ENCODE measurements at regions not wholly inside any gene's neighbourhood (a gene's known extent, or its start where the extent isn't known, plus 50 kb on each side); places are given as distances from the start of the nearest gene placed in this dataset.

DNA sequence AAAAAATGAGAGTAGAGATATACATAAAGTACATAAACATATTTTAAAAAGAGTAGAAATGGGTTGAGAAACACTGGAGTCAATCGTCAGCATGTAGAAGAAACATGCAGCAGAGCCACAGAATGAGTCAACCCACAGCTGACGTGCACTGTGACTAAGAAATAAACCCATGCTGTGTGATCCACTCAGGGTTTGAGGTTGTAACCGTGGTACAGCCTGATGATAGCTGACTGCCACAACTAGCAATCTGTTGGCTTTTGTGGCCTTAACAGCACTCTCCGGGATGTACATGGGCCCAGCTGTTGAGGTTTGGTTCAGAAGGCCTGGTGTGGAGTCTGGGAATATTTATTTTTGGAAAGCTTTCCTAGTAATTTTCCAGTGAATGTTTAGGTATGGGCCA is 554.4 kb upstream of the MEX3C start:
- CTCF ChIA-PET, result no interaction called here
- POLR2A ChIA-PET, result no interaction called here
- Mint-ChIP-seq H3K36me3 (ENCODE audit: low read depth) (no peaks in the 10 kb centered on the region), H3K27ac (no peak overlapping the region), H3K9me3 (no peaks in the 10 kb centered on the region), H3K4me3 (no peak overlapping the region), H3K4me1 (no peaks in the 10 kb centered on the region), H3K27me3 (no peaks in the 10 kb centered on the region)
- DNase-seq, result no peak

DNA sequence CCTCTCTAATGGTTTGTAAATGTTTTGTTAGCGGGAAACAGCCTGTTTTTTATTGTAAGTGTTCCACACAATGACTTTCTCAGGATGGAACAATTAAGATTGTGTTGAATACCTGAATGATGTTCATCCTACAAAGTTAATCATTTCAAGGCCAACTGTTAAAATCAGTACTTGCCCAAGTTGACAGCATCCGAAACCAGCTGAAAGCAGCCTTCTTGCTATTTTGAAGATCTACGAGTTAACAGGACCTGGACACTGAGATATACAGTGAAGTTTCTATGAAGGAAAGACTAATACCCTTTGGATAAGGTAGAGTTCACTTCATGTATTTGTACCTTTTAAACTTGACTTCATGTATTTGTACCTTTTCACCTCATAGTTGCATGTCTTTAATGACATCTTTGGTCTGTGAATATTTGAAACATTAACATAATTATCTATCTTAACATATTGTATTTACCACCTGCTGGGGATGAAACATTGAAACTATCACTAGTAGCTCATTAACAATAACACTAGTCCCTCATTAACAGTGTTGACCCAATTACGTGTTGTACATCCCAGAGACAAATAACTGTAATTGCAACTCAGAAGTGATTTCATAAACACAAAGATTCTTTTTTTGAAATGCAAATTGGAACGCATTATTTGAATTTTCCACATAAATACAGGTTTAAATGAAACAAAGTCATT is 556.0 kb upstream of the MEX3C start:
- Mint-ChIP-seq H3K4me1 (no peaks in the 10 kb centered on the region), H3K4me3 (no peak overlapping the region), H3K9me3 (no peaks in the 10 kb centered on the region), H3K27me3 (no peaks in the 10 kb centered on the region), H3K27ac (no peak overlapping the region), H3K36me3 (ENCODE audit: low read depth) (no peaks in the 10 kb centered on the region)
- no peak for DNase-seq
- CTCF ChIA-PET, result no interaction called here
- POLR2A ChIA-PET, result no interaction called here

DNA sequence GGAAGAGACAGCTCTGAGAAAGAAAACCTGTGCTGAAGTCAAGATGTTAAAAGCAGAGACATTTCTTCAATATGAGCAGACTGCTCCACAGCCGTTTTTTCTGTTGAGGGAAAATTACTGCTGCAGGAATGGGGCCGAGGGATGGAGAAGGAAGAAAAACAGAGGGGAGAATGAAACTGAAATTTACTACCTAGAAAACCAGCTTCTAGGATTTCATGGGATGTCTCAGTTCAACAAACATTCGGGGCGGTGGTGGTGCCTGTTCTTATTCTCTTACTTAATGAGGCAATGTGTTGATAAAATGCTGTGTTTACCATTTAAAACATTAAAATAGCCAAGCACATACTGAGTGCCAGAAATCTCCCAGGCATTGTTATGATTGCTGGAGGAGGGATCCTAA is 557.1 kb upstream of the MEX3C start:
- Mint-ChIP-seq H3K27me3 (no peaks in the 10 kb centered on the region), H3K4me1 (no peaks in the 10 kb centered on the region), H3K4me3 (no peak overlapping the region), H3K9me3 (no peaks in the 10 kb centered on the region), H3K27ac (no peak overlapping the region), H3K36me3 (ENCODE audit: low read depth) (no peaks in the 10 kb centered on the region)
- ChIA-PET POLR2A (no interaction called here), CTCF (no interaction called here)
- no peak for DNase-seq

DNA sequence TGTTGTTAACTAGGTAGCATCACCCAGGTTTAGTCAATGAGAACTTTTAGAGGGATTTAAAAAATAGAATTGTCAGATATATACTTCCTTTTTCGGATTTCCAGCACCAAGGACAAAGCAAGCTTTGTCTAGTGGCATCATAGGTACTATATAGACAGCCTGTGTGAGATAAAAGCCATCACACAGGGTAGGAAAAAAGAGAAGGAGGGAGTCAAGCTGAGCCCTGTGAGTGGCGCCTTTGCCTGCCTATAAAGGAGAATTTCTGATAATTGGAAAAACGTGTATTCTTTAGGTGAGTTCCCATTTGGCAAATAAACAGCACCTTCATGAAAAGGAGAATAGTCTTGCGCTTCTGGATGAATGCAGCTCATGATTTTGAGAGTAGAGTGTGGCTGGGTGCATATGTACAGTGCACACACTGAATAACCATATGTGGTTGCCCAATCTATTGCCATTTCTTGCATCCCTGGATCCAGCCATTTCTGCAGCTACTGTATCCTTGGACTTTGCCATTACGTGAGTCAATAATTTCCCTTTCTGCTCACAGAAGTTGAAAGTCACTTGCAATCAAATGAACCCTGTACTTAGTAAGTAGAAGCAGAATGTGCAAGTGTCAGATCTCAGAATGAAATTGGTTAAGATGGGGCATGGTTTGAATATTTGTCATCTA is 559.9 kb upstream of the MEX3C start:
- Mint-ChIP-seq H3K27ac (no peak overlapping the region), H3K4me3 (no peak overlapping the region), H3K36me3 (ENCODE audit: low read depth) (no peaks in the 10 kb centered on the region), H3K27me3 (no peaks in the 10 kb centered on the region), H3K9me3 (no peaks in the 10 kb centered on the region), H3K4me1 (no peaks in the 10 kb centered on the region)
- ChIA-PET CTCF (no interaction called here), POLR2A (no interaction called here)
- no peak for DNase-seq

DNA sequence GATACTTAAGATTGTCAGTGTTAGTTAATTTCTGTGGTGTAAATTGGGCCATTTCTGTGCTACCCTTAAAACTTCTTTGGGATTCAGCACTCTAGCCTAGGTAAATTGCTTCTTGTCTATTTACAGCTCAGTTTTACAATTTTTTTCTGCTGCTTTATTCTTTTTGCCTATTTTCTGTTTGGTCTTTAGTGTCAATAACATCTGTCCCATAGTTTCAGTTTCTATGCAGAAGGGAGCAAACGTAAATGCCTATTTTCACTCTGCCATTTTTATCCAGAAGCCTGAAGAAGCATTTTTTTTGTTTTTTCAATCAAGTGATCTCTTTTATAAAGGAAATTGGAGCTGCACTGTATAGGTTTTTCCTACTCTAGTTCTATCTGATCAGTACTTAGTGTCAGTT is 564.9 kb upstream of the MEX3C start:
- Mint-ChIP-seq H3K4me1 (no peaks in the 10 kb centered on the region), H3K27me3 (no peaks in the 10 kb centered on the region), H3K36me3 (ENCODE audit: low read depth) (no peaks in the 10 kb centered on the region), H3K4me3 (no peak overlapping the region), H3K9me3 (no peaks in the 10 kb centered on the region), H3K27ac (no peak overlapping the region)
- POLR2A ChIA-PET, result no interaction called here
- CTCF ChIA-PET, result no interaction called here
- DNase-seq, result no peak

DNA sequence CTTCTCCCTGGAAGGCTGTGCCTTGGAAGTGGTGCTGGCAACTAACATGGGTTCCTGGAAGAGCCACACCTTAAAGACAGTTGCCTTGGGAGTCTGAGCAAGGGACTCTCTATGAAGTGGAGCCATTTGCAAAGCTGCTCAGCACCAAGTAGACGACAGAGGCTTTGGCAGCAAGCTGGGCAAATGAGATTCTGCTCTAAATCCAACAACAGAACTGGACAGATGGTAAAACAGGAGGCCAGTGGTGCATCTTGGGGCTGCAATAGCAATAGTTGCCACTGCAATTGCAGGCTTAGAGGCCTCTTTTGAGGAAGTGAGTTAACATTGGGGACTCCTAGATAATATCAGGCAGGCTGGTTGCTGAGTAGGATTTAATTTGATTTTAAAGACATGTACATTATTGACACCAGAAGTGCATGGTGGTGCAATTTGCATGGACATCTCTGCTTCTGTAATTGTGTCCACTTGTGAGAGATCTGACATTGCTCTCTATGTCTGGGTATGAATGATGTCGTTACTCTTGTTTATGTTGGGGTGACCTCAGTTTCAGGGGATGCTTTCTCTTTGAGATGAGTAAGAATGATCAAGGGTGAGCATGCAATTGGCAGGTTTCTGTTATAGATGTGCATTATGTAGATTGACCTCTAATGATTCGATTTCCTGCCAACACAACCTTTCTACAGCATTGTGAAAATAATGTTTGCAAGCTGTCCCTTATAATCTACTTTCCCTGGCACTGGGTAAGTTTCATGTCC is 568.3 kb upstream of the MEX3C start:
- Mint-ChIP-seq H3K9me3 (no peaks in the 10 kb centered on the region), H3K4me3 (no peak overlapping the region), H3K36me3 (ENCODE audit: low read depth) (no peaks in the 10 kb centered on the region), H3K4me1 (no peaks in the 10 kb centered on the region), H3K27ac (no peak overlapping the region), H3K27me3 (no peaks in the 10 kb centered on the region)
- CTCF ChIA-PET, result interaction anchor here (0.6 kb wide), 1 partner anchor 699 kb away, joined by 3 read pairs; no protein-coding TSS in a partner anchor
- no peak for DNase-seq
- POLR2A ChIA-PET, result no interaction called here

DNA sequence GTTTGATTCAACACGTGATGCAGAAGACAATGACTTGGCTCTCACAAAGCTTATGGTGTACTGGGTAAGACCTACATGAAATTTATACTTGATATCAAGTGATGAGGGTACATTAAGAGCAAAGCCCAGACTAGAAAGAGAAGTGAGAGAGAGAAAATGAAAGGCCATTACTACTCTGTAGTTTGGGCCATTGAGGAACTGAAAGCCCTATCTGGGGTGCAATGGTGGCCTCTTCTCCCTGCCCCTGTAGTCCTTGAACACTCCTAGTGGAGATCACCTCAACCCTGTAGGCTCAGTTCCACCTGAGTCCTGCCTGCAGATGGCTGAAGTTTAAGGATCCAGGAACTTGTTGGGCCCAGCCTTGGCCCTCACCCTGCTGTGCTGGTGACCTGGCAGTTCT is 569.8 kb upstream of the MEX3C start:
- no peak for DNase-seq
- H3K9me3 Mint-ChIP-seq, result no peaks in the 10 kb centered on the region
- no peaks in the 10 kb centered on the region for H3K27me3 Mint-ChIP-seq
- ChIA-PET POLR2A (no interaction called here), CTCF (interaction anchor here (0.7 kb wide), 1 partner anchor 84 kb away, joined by 3 read pairs; no protein-coding TSS in a partner anchor)
- H3K4me1 Mint-ChIP-seq, result no peaks in the 10 kb centered on the region
- no peak overlapping the region for H3K27ac Mint-ChIP-seq
- no peaks in the 10 kb centered on the region for H3K36me3 Mint-ChIP-seq (ENCODE audit: low read depth)
- no peak overlapping the region for H3K4me3 Mint-ChIP-seq

DNA sequence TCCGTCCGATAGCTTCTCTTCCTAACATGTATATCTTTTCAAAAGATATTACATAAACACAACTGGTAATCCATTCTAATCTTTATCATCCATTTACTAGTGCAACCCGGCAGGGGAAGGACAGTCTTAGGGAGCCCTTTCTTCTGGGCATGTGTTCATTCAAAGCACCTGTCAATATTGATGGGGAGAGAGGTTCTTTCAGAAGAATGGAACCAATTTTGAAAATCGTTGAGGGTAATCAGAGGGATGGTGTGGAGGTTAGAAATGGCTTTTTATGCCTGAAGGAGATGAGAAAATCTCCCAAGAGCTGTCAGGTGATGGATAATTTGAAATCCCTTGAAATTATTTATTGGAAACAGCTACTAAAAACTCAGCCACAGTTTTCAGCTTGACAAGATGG is 561.9 kb upstream of the DCC start:
- ChIA-PET POLR2A (no interaction called here), CTCF (no interaction called here)
- H3K27ac Mint-ChIP-seq, result no peak overlapping the region
- H3K4me3 Mint-ChIP-seq, result no peak overlapping the region
- no peaks in the 10 kb centered on the region for H3K4me1 Mint-ChIP-seq
- DNase-seq, result no peak
- no peaks in the 10 kb centered on the region for H3K27me3 Mint-ChIP-seq
- no peaks in the 10 kb centered on the region for H3K9me3 Mint-ChIP-seq
- H3K36me3 Mint-ChIP-seq (ENCODE audit: low read depth), result no peaks in the 10 kb centered on the region

DNA sequence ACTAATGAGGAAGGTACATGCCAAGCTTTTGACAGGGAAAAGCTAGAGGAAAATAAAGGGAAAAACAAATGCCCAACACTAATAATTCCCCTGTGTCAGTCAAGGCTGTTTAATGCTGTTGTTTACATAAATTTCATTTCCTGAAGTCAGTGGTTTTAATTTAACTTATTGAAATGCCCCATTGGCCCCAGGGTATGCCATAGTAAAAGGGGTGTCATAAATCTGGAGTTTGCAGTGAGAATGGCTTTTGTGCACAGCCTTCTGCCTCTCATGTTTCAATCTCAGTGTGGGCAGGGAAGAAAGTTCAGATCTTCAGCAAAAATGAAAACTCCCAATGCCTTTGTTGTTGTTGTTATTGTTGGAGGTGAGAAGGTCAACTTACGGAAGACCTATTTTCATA is 550.1 kb upstream of the DCC start:
- Mint-ChIP-seq H3K27ac (no peak overlapping the region), H3K27me3 (no peaks in the 10 kb centered on the region), H3K36me3 (ENCODE audit: low read depth) (no peaks in the 10 kb centered on the region), H3K4me1 (no peaks in the 10 kb centered on the region), H3K9me3 (no peaks in the 10 kb centered on the region), H3K4me3 (no peak overlapping the region)
- no peak for DNase-seq
- ChIA-PET POLR2A (no interaction called here), CTCF (no interaction called here)

DNA sequence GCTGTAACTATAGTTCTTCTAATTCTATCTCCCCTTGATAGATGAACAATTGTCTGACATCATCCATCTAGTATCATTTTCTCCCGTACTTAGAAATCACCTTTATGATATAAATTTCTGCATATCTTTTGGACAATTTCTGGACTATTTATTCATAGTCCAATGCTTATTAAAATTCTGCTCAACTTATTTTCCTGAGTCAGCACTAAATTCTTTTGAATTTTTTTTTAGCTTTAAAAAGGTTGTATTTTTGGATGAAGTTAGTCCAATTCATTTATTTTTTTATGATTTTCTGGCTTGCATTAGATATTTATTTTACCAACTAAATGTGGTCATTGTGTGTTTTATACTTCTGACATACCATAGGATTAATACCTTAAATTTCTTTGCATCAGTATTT is 538.5 kb upstream of the DCC start:
- no peaks in the 10 kb centered on the region for H3K27me3 Mint-ChIP-seq
- no peak overlapping the region for H3K4me3 Mint-ChIP-seq
- no peaks in the 10 kb centered on the region for H3K4me1 Mint-ChIP-seq
- no peaks in the 10 kb centered on the region for H3K36me3 Mint-ChIP-seq (ENCODE audit: low read depth)
- no peak overlapping the region for H3K27ac Mint-ChIP-seq
- H3K9me3 Mint-ChIP-seq, result no peaks in the 10 kb centered on the region
- ChIA-PET CTCF (no interaction called here), POLR2A (no interaction called here)
- DNase-seq, result no peak

DNA sequence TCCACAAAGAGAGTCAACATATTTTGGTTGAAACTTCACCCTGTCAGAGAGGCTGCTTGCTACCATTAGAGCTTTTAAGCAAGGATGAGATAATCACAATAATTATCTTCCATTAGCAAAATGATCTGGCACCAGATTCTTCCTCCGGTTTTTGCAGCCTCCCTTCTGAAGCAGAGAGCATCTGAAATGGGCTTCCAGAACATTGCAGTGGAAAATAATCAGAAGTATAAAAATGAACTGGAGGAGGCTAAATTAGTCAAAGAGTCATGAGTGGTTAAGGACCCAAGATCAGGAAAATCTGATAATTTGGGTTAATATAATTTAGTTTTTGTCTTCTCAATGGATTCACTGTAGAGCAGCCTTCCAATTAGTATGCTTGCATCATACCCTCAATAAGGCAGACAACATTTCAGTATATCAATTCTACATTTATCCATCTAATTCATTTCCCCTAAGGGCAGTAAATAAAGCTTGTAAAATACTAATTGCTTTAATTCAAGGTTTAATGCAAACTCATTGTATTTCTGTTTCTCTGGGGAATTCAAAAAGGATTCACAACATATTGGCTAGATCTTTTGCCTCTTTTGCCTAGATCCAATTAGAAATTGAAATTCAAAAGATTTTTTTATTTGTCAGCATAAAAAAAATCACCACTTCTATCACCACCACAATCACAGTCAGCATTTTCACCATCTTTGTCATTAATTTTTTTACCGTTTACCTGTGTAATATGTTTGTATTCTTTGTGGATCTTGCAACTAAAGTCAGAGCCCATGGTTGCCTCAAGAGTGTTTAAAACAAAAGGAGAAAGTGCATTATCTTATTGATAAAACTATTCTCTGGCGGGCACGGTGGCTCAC is 537.2 kb upstream of the DCC start:
- CTCF ChIA-PET, result no interaction called here
- H3K9me3 Mint-ChIP-seq, result no peaks in the 10 kb centered on the region
- H3K36me3 Mint-ChIP-seq (ENCODE audit: low read depth), result no peaks in the 10 kb centered on the region
- H3K27me3 Mint-ChIP-seq, result no peaks in the 10 kb centered on the region
- POLR2A ChIA-PET, result no interaction called here
- H3K4me1 Mint-ChIP-seq, result no peaks in the 10 kb centered on the region
- no peak for DNase-seq
- H3K4me3 Mint-ChIP-seq, result no peak overlapping the region
- no peak overlapping the region for H3K27ac Mint-ChIP-seq

DNA sequence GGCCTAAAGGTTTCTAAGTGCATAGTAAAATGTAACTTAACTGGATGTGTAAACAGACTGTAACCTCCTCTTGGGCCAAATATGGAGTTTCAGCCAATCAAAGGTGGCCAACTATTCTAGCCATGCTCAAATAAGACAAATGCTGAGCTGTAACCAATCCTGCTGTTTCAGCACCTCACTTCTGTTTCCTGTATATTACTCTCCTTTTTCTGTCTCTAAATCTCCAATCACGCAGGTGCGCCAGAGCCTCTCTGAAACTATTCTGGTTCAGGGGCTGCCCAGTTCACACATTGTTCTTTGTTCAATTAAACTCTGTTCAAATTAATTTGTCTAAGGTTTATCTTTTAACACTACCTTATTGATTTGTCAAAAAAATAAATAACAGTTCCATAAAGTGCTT is 532.7 kb upstream of the DCC start:
- Mint-ChIP-seq H3K27ac (no peak overlapping the region), H3K4me1 (no peaks in the 10 kb centered on the region)

DNA sequence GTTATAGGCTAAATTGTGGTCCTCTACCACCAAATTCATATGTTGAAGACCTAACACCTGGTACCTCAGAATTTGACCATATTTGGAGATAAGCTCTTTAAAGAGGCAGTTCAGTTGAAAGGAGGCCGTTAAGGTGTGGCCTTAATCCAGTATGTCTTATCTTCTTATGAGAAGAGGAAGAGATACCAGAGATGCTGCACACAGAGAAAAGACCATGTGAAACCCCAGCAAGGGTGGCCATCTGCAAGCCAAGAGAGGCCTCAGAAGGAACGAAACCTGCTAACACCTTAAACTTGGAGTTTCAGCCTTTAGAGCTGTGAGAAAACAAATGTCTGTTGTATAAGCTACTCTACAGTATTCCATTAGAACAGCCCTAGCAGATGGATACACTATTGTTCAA is 528.1 kb upstream of the DCC start:
- Mint-ChIP-seq H3K4me1 (no peaks in the 10 kb centered on the region), H3K36me3 (ENCODE audit: low read depth) (no peaks in the 10 kb centered on the region), H3K9me3 (no peaks in the 10 kb centered on the region), H3K27ac (no peak overlapping the region), H3K27me3 (no peaks in the 10 kb centered on the region), H3K4me3 (no peak overlapping the region)
- no peak for DNase-seq
- CTCF ChIA-PET, result no interaction called here
- POLR2A ChIA-PET, result no interaction called here

More for the DNA sequence above, 532.7 kb upstream of the DCC start:
- CTCF ChIA-PET, result no interaction called here
- DNase-seq, result no peak
- POLR2A ChIA-PET, result no interaction called here
- no peaks in the 10 kb centered on the region for H3K9me3 Mint-ChIP-seq
- H3K27me3 Mint-ChIP-seq, result no peaks in the 10 kb centered on the region
- no peaks in the 10 kb centered on the region for H3K36me3 Mint-ChIP-seq (ENCODE audit: low read depth)
- no peak overlapping the region for H3K4me3 Mint-ChIP-seq

Measured in activated CD4-positive, alpha-beta T cell treated with anti-CD3 and anti-CD28 coated beads, Interleukin-2, amount 10 ng/mL, durations not matched to agents 7 days and 5 days (primary cell).